GM18508 (cell line): ENCODE measurements at regions not wholly inside any gene's neighbourhood (a gene's known extent, or its start where the extent isn't known, plus 50 kb on each side); places are given as distances from the start of the nearest gene placed in this dataset.

ENCODE experiments used
- ATAC-seq: cut with Tn5 transposase; IDR thresholded peaks from one replicate; pipeline ENCODE4 v1.9.1; 2021; ENCODE audit warnings: moderate number of reproducible peaks; ENCODE audit not compliant: insufficient read depth, unreplicated experiment

- no peak for ATAC-seq
Measured at GRCh38 chr2:23118313-23118712, 266.7 kb upstream of the KLHL29 start.

- no peak for ATAC-seq
Measured at GRCh38 chr2:23118894-23119293, 266.1 kb upstream of the KLHL29 start.

DNA sequence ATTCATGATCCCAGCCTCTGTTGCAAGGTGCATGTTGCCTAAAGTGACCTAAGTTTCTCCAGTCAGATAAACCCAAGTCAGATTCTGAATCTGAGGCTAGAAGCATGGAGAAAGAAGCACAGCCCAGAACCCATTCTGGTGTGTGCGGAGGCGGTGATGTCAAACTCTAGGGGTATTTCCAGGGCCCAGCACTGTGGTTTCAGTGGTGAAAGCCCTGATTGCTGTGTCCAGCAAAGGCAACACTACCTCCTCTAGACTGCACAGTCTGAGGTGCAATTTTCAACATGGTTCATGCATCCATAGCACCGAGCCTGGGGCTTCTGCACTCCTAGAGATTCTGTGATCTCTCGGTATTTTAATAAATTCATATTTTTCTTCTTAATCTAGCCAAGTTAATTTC lies 264.8 kb upstream of the KLHL29 start:
- no peak for ATAC-seq

DNA sequence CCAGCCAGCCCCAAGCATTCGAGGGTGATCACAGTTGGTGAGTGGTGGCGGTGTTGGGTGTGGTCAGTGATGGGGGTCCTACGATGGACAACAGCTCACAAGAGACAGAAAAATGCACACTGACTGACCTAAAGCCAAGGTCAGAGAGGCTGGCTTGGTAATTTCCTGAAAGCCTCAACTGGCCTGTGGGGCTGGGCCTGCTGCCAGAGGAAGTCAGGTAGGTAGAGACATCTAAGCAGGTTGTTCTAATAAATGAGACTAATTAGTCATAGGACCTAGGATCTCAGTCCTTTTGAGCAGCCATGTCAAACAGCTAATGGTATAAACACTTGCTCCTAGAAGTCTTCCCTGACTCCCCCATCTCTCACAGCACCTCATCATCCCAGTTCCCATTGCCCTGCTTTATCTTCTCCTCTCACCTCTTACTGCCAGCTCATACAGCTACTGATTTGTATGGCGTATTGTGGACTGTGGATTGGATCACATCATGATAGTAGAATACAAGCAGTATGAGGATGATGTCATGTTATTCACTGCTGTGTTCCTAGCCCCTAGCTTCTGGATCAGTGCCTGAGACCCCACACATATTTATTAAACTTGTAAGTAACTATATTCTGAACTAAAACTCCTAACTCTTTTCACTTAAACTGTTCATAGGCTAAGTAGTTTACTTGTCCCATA lies 262.9 kb upstream of the KLHL29 start:
- no peak for ATAC-seq

DNA sequence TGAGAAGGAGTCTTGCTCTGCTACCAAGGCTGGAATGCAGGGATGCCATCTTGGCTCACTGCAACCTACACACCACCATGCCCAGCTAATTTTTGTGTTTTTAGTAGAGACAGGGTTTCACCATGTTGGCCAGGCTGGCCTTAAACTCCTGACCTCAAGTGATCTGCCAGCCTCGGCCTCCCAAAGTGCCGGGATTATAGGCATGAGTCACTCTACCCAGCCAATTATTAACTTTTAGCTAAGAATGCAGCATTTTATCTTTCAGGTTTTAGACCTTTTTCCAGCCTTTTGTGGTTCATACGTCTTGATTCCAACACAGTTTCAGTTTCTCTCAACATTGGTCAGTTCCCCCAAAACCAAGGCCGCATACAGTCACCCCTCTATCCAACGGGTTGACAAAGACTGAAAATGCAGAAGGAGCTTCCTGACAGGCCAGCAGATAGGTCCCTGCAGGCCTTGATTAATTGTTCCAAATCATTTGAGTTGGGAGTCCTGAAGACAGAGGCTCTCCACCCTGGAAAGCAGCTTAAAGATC lies 262.2 kb upstream of the KLHL29 start:
- no peak for ATAC-seq

DNA sequence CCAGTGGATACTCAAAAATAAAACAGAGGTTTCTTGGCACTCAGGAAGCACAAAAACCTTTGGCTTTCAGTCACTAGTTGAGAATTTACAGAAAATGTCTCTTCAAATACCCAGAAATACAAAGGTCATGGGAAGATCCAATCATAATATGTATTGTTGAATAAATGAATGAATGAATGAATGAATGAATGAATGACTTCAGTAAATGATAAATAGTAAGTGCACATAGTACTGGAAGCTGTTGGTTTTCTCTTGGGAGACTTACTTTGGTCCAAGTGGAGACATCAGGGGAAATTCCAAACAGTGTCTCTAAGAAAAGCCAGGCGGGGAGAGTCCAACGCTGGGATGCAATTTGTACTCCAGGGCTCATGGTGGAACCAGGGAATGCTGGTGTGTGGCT lies 261.3 kb upstream of the KLHL29 start:
- ATAC-seq = no peak

GRCh38 chr2:23124214-23124750 lies 260.7 kb upstream of the KLHL29 start:
- no peak for ATAC-seq

DNA sequence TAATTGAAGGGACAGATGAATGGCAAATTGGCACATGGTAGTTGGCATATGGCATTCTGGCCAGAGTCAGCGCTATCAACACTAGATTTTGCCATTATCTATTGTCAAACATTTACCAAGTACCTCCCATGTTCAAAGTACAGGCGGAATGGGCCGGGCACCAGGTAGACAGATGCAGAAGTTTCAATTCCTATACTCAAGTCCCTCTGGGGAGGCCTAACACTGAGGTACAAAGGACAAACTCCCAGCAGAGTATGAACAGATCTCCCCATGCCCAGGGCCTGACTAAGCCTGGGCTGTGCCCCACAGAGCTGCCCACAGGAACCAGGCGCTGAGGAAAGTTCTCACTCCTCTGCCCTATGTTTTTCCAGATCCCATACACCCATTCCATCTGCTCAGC lies 257.5 kb upstream of the KLHL29 start:
- no peak for ATAC-seq

- ATAC-seq = no peak
Measured at GRCh38 chr2:23128684-23129292, 256.2 kb upstream of the KLHL29 start.

DNA sequence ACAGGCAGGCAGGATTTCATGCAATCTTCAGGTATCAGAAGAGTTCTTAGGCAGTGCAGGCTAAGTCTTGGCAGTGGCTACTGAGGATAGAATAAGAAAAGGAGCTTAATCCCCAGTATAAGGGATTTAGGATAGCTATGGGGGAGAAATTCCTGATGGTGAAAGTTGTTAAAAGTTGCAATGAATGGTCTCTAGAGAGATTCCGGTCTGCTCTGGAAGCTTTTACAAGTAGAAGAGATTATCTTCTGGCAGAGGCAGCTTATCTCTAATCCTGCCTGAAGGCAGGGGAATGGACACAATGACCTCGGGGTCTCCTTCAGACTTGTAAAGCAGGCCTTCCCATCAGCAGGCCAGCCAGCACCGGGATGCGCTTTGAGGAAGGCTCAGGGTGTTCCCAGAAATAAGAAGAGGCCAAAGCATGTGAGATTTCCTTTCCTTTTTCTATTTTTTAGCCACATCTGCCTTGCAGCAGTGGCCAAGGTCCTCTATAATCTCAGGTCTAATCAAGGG lies 253.9 kb upstream of the KLHL29 start:
- ATAC-seq = no peak

- no peak for ATAC-seq
Measured at GRCh38 chr2:23132000-23132399, 253.0 kb upstream of the KLHL29 start.

- ATAC-seq = no peak
Measured at GRCh38 chr2:23132823-23133595, 252.0 kb upstream of the KLHL29 start.

DNA sequence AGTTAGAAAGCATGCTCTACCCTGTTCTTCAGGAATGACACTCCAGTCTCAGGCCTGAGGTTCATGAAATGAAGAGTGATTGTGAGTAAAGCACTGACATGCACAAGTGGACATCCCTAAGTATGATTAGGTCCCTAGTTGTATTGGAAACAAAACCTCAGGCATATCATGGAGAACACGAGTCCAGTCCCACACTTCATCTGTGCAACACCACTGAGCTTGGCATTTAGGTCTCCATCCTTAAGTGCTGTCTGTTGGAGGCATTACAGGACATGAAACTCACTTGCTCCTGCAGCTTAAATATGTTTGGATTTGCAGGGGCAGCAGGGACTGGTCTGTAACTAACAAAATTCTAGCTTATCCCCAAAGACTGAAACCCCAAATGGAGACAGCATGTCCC lies 250.3 kb upstream of the KLHL29 start:
- no peak for ATAC-seq

DNA sequence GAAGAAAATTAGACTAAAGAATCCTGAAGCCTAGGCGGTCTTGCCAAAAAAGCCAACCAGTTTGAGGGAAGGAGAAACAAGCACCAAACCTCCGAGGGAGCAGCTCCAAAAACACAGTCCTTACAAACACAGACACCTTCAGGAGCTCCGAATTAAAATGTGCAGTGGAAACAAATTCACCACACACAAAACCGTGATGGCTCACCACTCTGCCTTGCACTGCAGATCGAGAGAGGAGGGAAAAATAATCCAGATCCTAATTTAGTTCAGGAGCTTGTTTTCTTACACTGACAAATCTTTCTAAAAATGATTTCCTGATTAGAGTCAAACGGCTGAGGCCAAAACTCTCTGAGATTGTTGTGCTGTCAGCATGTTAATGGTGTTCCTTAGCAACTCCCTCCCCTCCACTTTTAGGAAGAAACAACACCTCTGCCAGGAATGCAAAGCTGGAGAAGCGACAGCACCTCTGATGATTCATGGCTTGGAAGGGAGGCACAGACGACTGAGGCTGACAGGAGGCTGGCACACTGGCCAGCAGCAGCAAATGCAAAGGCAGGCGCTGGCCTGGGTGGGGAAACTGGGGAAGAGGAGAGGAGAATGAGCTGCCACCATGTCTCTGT lies 249.4 kb upstream of the KLHL29 start:
- ATAC-seq = no peak

DNA sequence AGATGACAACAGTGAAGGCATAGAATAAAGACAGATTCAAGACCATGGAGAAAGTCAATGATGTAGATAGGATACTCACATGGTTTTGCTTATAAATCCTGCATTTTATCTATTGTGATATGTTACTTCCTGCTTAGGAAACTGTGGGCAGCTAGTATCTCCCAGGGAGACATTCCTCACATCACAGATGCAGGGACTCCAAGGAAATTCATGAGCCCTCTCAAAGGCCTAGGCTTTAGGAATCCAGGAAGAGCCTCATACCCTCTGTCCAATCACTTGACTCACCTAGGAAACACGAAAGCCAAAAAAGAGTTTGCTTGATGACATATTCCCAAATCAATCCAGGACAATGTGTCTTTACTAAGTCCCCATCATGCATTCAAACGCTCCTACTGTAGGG lies 247.8 kb upstream of the KLHL29 start:
- no peak for ATAC-seq

DNA sequence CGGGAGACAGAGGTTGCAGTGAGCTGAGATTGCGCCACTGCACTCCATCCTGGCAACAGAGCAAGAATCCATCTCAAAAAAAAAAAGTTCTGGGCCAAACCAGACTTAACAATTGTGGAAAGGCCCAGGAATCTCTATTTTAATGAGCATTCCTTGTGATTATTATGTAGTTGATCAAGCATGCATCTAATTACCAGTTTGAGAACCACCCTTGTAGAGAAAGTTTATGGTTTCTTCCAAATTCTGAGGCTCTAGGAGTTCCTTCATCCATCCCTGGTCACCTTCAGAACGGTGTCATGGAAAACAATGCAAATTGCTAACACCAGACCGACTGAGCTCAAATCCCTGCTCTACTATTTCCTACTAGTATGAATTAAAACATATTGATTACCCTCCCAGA lies 246.3 kb upstream of the KLHL29 start:
- ATAC-seq = no peak

DNA sequence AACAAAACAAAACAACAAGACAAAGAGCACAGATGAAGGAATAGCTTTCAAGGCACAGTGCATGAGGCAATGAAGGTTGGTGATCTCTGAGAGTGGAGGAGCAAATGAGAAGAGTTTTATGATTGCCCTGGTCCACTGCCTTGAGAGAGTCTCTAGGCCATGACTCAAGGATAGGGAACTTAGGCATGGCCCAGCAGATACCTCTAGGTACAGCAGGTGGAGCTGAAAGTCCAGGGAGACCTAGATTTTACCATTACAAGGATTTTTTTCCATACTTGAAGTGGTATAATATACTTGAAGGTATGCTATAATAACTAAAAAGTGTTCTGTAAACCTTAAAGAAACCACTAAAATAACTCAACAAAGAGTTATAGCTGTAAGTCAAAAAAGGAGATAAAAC lies 239.5 kb upstream of the KLHL29 start:
- no peak for ATAC-seq

DNA sequence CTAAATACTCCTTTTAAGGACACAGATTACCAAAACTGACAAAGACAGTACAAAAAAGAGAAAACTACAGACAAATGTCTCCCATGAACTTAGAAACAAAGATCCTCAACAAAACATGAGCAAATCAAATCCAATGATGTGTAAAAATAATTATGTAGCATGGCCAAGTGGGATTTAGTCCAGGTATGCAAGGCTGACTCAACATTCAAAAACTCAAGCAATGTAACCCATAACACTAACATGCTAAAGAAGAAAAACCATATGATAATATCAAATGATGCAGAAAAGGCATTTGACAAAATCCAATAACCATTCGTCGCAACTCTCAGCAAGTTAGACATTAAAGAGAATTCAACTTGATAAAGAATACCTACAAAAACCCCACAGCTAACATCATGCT lies 239.0 kb upstream of the KLHL29 start:
- no peak for ATAC-seq

DNA sequence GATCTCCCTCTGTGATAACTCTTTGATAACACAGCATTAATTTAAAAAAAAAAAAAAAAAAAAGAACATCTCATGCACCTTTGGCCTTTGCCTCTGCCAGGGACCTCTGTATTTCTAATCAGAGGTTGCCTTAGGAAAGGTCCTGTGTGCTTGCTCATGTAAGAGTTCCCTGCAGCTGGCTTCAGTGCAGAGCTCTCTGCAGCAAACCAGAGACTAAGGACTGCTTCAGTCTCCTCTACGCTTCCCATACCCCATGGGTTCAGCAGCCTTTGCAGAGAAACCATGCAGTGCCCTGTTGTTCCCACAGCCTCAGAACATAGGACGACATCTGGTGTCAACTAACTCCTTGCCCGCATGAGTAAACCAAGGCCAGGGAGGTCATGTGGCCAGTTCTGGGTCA lies 236.6 kb upstream of the KLHL29 start:
- ATAC-seq = no peak

DNA sequence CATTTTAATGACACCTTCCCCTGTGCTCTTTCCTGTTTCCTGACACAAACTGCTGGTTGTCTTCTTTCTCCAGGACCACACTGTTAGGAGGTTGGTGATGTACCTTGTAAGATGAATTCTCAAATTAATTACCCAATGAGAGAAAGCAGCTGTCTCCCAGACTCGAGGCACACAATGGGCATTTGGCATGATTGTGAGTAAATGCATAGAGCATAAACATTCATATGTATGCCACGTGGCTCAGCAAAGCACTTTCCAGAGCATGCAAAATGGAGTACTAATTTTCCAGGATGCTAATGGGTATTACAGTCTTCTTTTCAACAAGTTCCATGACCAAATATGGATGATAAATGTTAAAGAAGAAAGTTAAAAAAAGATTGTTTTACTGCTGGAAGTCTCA lies 235.2 kb upstream of the KLHL29 start:
- no peak for ATAC-seq

- ATAC-seq = no peak
Measured at GRCh38 chr2:23153484-23153883, 231.5 kb upstream of the KLHL29 start.
